Stomach (tissue), 4 donors: ENCODE measurements at regions not wholly inside any gene's neighbourhood (a gene's known extent, or its start where the extent isn't known, plus 50 kb on each side); places are given as distances from the start of the nearest gene placed in this dataset.

ENCODE experiments used
- CTCF ChIP-seq, 7 experiments: fragments of 450-650 bp in 4 of 7; fragments of 200-600 bp in 3 of 7; sonication (generic) in 3 of 7; IDR thresholded peaks; one replicate each; pipeline ENCODE4 v1.5.1; 2016 to 2019; ENCODE audit warnings: antibody characterized with exemption in 7 of 7, control low read depth in 2 of 7, mild to moderate bottlenecking in 1 of 7
- POLR2AphosphoS5 ChIP-seq, 3 donors: sonication (generic); formaldehyde crosslinking; IDR thresholded peaks; one replicate each; pipeline ENCODE4 v1.6.1; 2016; ENCODE audit warnings: antibody characterized with exemption in 3 of 3

GRCh38 chr11:28673691-28674432 lies 565.7 kb downstream of the METTL15 start:
- no peak for TF ChIP-seq POLR2AphosphoS5 (IDR thresholded peaks at IDR 0.05)
- TF ChIP-seq CTCF (IDR thresholded peaks at IDR 0.05): no peak
